Stimulated activated CD8-positive, alpha-beta memory T cell treated with anti-CD3 and anti-CD28 coated beads, Interleukin-12 subunit alpha, Interleukin-12 subunit beta, amount 100 ng/mL, for 24 hours (primary cell): ENCODE measurements at regions not wholly inside any gene's neighbourhood (a gene's known extent, or its start where the extent isn't known, plus 50 kb on each side); places are given as distances from the start of the nearest gene placed in this dataset.

ENCODE experiments used
- DNase-seq: peaks from one replicate; pipeline ENCODE4 v3.0.0-alpha.2; 2020; ENCODE audit errors: extremely low read depth

DNA sequence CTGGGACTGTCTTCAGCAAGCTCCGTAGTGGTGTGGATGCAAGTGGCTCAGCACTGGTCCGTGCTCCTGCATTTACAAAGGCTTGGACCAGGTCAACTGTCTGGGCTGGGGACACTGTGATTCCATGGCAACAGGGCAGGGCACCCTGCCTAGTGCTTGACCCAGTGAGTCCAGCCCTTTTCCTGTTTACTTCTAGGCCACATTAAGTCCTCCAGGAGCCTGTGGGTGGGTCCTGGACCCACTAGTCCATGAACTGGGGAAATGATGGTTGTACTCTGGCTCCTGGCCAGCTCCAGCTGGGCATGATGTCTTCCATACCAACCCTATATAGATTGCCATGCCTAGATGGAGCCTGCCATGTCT lies 152.0 kb downstream of the RPS24 start:
- DNase-seq = no peak

DNA sequence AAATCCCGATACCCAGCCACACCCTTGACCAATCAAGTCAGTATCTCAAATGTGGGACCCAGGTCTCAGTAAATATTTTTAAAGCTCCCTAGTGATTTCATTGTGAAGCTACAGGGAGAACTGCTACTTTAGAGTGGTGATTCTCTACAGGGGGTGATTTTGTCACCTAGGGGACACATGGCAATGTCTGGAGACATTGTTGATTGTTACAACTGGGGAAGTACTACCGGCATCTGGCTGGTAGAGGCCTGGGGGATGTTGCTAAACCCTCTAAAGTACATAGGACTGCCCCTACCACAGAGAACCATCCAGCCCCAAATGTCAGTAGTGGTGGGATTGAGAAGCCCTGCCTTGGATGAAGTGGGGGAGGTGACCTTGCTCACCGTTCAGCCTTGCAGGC lies 152.9 kb downstream of the RPS24 start:
- no peak for DNase-seq

DNA sequence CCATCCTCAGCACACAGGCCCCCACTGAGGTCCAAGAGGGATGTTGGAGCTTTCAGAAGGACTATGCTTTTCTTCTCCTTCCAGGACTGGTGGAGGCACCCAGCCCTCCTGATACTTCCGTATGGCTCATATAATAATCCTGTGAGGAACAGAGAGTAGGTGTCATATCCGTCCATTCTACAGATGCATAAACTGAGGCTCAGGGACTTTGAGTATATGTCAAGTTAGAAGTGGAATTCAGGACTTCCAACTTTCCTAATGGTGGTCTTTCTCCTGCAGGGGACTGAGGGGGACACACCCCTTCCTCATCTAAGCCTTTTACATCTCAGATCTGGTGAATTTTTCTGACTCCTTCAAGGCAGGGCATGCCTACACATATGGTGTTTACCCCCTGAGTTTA lies 153.7 kb downstream of the RPS24 start:
- no peak for DNase-seq

DNA sequence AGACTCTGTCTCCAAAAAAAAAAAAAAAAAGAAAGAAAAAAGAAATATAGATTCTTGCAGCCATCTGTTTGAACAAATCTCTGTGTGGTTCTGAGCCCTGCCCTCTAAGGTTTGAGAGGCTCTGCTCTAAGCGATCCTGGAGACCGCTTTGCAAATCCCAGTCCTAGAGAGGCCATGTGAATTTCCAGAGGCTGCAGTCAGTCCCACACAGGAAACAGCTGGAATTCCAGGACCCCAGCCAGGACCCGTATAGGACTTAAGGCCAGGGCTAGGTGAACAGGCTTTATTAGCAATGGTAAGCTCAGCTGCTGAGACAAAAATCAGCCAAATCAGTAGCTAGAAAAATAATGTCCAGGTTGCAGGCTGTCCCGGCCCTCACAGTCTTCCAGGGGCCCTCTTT lies 154.8 kb downstream of the RPS24 start:
- no peak for DNase-seq

GRCh38 chr10:78190051-78190825 lies 156.6 kb downstream of the RPS24 start:
- no peak for DNase-seq

DNA sequence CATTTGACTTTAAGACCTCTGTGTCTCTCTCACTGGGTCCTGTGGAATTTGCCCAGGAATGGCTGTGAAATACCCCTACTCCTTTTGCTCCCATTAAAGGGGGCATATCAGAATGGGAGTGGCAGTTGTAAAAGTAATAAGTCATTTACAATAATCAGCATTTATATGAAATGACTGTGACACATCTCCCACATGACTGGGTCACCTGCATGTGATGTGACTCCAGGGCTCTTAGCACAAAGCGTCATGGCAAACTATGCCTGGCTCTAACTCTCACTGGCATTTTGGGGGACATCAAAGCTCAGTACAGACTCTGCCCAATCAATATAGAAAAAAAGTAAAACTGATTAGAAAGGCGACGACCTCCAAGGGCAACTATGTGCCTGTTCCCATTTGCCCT lies 157.6 kb downstream of the RPS24 start:
- DNase-seq = no peak

DNA sequence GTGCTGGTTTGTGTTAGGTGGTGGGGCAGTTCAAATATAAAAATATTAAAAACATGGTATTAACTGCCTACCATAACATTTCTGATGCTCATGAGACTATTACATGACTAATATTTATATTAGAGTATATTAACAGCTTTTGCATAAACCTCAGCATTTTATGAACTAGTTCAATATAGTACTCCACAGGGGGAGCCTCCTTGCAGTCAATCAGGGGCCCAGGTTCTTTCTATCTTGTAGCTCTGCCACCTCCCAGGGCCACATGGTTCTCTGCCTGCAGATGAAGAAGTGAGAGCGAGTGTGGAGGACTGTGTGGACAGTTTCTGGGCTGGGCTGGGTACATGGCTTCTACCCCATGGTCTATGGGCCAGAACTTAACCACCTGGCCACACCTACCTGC lies 159.5 kb downstream of the RPS24 start:
- DNase-seq = no peak

DNA sequence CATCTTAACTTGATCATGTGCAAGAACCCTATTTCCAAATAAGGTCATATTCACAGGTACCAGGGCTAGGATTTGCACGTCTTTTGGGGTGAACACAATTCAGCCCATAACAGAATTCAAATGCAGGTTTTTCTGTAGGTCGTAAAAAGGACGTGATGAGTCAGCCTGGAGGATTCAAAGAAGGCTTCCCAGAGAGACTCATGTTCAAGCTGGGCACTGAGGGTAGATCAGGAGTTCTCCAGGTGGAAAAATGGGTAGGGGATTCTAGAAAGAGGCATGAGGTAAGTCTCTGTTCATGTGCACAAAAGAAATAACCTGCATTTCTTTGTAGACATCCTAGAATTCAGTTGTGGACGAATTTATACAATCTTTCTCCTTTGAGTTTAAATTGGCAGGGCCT lies 160.4 kb downstream of the RPS24 start:
- no peak for DNase-seq

DNA sequence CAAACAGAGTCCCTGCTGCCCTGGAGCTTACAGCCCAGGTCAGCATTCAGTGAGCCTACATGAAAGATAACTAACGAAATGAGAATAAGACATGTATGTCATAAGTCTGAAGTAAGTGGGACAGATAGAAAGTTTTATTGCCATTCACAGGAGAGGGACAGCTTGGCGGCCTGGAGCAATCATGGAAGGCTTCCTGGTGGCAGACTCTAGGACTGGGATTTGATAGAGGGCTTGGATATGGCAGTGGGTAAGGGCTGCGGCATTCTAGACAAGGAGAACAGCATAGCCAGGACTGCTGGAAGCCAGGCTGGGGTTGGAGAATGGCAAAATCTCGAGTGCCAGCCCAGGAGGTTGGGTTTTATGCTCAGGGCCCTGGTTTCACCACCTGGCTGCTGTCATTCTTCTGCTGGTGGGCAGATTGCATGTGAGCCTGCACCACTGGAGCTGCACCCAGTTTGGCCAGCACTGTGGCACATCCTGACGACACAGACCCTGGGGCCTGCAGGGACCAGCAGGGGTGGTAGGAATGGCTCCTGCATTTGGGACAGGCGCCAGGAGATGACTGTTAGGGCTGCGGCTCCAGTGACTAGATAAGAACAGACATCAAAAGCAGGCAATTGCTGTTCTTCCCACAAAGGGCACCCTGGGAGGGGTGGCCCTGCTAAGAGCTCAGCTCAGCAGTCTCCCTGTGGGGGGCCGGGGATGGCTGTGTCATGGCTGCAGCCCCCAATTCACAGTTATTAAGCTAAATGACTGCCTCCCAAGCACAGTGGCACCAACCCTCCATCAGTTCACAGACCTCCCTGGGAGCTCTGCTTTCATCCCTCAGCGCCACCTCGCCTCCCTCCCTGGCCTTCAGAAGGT lies 161.1 kb downstream of the RPS24 start:
- DNase-seq = no peak

DNA sequence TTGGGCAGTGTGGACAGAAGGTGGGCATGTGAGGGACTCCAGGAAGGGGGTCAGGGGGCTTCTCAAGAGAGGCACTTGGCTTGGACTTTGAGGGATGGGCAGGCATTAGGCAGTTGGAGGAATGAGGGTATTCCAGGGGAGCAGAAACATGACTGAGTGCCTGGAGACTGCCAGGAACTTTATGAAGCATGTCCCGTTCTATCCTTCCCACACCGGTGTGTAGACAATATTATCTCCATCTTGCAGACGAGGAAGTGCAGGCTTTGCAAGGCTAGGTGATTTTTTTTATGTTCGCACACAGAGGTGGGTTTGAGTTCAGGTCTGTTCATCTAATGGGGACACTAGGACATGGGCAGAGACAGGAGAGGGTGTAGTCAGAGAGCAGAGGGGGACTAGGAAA lies 162.7 kb downstream of the RPS24 start:
- DNase-seq = no peak

GRCh38 chr10:78196964-78197363 lies 163.3 kb downstream of the RPS24 start:
- DNase-seq = no peak

DNA sequence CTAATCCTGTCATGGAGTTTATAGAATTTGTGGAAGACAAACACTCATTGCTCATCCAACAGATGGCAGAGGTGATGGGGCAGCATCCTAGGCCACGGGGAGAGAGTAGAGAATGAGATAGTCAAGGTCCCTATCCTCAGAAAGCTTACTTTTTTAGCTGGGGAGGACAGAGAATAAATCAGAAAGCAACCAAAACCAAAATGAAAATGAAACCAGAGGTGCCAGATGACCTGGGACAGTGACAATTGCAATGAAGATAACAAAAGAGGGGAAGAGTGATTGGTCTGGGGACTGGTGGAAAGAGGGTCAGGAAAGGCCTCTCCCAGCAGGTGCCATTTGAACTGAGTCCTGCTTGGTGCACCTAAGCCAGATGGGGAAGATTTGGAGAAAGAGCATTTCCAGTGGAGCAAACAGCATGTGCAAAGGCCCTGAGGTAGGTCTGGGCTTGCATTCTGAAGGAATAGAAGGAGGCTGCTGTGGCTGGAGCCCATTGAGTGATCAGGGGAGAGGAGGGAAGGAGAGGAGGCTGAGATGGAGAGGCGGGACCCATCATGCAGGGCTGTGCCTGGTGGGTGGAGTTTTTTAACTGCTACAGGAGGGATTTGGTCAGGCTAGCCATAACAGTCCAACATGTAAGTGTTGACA lies 164.1 kb downstream of the RPS24 start:
- DNase-seq = no peak

- no peak for DNase-seq
These were observed 165.5 kb downstream of the RPS24 start for GRCh38 chr10:78199005-78199725.

DNA sequence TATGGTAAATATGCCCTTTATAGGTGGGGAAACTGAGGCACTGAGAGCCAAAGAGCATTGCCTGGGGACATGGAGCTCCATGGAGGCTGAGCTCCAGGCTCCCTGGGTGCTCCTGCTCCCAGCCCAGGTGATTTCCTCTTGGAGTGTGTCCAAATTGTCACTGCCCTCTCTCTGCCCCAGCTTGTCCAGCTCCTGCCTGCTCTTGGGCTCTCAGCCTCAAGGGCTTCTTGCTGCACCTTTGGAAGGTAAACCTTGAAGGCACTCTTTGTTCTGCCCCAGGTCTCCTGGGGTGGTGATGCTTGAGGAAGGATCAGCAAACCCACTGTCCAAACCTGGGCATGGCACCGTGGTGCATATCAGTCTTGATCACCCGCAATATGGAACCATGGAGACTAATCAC lies 166.1 kb downstream of the RPS24 start:
- DNase-seq = no peak

DNA sequence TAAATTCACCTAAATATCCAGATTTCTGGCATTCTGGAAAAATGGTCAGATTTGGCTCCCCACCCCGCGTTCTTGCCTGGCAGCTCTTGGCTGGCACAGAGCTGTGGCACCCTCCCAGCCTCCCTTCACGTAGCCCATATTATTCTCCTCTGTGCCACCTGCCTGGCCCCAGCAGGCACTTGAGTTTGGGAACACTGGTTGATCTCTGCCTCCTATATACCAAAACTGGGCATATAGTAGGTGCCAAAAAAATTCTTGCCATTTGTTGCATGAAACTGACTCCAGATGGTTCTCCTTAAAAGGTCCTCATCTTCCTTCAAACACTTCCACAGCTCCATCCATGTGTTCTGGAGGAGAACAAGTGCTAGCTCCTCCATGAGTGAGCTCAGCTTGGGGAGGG lies 167.0 kb downstream of the RPS24 start:
- DNase-seq = no peak

GRCh38 chr10:78202386-78202785 lies 168.7 kb downstream of the RPS24 start:
- no peak for DNase-seq

DNA sequence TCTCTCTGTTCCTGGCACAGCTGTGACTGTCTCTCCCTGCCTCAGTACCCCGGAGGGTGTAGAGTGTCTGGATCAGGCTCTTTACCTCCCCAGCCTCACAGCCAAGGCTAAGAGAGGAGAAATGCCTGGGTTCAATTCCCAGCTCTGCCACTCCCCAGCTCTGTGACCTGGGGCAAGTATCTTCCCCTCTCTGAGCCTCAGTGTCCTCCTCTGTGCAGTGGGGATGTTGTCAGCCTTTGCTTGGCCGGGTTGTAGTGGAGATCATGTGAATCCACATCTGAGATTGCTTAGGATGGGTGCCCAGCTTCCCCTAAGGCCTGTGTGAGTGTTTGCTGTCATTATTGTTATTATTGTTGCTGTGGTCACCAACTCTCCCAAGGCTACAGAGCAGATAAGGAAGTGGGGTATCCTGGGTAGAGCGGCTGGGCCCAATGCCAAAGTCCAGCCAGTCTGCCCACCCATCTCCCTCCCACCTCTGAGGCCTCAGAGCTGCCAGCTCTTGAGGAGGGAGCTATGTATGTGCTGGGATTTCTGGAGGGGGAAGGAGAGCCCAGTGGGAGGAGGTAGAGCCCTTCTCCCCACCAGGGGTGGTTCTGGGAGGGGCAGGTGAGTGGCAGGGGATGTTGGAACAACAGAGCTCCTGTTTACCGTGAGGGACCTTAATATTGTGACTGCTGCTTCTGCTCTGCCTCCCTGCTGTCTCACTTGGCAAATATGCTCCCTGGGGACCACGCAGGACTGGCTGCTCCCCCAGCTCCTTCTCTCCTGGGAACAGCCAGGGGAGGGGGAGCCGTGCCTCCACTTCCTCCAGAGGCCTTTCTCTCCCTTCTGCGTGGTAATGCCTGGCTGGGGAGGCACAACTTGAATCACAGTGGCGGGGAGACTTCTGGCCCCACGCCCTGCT lies 170.5 kb downstream of the RPS24 start:
- DNase-seq = no peak

GRCh38 chr10:78205457-78206016 lies 171.9 kb downstream of the RPS24 start:
- no peak for DNase-seq

DNA sequence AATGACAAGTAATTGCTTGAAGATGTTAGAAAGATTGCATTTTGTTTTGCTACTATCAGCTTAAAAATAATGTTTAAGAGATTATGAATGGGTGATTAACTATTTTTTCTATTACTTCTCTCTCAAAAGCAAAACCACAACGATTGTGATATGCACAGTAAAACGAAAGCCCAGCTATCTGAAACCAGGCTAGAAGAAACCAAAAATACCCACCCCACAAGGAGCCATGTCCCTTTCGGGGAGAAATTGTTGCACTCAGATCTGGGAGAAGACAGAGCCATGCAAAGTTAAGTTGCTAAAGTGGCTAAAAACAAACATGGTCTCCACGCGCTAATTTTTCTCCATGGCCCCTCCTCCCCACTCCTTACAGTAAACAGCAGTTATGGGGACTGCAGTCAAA lies 173.6 kb downstream of the RPS24 start:
- DNase-seq = no peak

DNA sequence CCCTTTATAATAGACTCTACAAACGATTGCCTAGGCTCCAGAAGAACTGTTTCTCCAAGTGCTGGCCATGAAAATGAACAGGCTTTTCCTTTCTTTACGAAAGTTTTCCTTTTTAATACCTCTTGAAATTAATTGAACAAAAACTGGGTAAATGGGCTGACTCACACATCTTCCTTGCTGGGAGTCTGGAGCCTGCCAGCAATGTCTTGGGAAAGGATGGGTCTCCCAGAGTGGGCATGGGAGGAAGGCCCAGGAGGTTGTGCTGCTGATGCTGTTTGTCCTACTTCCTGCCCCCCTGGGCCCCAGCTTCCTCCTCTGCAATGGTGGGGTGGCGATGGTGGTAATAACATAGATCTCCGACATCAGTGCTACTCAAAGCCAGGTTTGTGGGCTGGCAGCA lies 174.1 kb downstream of the RPS24 start:
- DNase-seq = no peak

DNA sequence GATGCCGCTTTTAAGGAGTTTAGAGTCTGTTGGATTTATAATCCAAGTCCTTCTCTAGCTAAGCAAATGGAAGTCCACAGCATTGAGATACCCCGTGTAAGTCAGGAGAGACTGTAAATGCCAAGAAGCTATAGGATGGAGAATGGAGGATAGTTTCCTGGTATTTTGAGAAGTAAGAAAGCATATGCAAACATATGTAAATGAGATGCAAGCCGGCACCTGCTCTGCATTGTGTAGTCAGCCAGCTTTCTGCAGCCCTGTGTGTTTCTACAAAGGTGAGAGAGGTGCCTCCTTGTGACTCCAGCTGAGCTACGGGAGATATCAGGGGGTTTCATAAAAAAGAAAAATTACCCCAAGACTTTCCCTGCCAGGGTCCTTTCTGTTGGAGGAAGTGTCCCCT lies 176.3 kb downstream of the RPS24 start:
- DNase-seq = no peak
